Femur (tissue), 1 donor: ENCODE measurements at regions not wholly inside any gene's neighbourhood (a gene's known extent, or its start where the extent isn't known, plus 50 kb on each side); places are given as distances from the start of the nearest gene placed in this dataset.
A peak's percentile ranks its signal among the peaks of the same experiment; 100 is the strongest.

Experiments used
- DNase-seq: peaks from one replicate; pipeline ENCODE4 v3.0.0-alpha.2; 2017

- no peak for DNase-seq
These were observed 398.9 kb downstream of the KIF16B start for GRCh38 chr20:16174311-16174710.

- DNase-seq: no peak
These were observed 400.2 kb downstream of the KIF16B start for GRCh38 chr20:16173044-16173443.

GRCh38 chr20:16171180-16171579 lies 402.1 kb downstream of the KIF16B start:
- no peak for DNase-seq

GRCh38 chr20:16170406-16170971 lies 402.8 kb downstream of the KIF16B start:
- DNase-seq: no peak

GRCh38 chr20:16167423-16168130 lies 405.7 kb downstream of the KIF16B start:
- no peak for DNase-seq

- DNase-seq: no peak
These were observed 406.5 kb downstream of the KIF16B start for GRCh38 chr20:16166737-16167136.

- no peak for DNase-seq
These were observed 414.3 kb downstream of the KIF16B start for GRCh38 chr20:16158976-16159286.

- DNase-seq: no peak
These were observed 414.9 kb downstream of the KIF16B start for GRCh38 chr20:16158090-16158975.

GRCh38 chr20:16147916-16148315 lies 425.3 kb downstream of the KIF16B start:
- peak; percentile 71 for DNase-seq

GRCh38 chr20:16147216-16147615 lies 426.0 kb downstream of the KIF16B start:
- no peak for DNase-seq

GRCh38 chr20:16145919-16146318 lies 427.3 kb downstream of the KIF16B start:
- no peak for DNase-seq

GRCh38 chr20:16143596-16143995 lies 429.7 kb downstream of the KIF16B start:
- DNase-seq: no peak

GRCh38 chr20:16135630-16136029 lies 437.6 kb downstream of the KIF16B start:
- DNase-seq: no peak

- no peak for DNase-seq
These were observed 441.0 kb downstream of the KIF16B start for GRCh38 chr20:16132036-16132798.

GRCh38 chr20:16129411-16129810 lies 443.8 kb downstream of the KIF16B start:
- no peak for DNase-seq

GRCh38 chr20:16128538-16129106 lies 444.6 kb downstream of the KIF16B start:
- DNase-seq: no peak

GRCh38 chr20:16125816-16126215 lies 447.4 kb downstream of the KIF16B start:
- DNase-seq: peak; percentile 30

- DNase-seq: no peak
These were observed 448.1 kb downstream of the KIF16B start for GRCh38 chr20:16124911-16125776.

GRCh38 chr20:16124491-16124890 lies 448.8 kb downstream of the KIF16B start:
- no peak for DNase-seq

GRCh38 chr20:16123623-16124022 lies 449.6 kb downstream of the KIF16B start:
- DNase-seq: no peak

GRCh38 chr20:16119909-16120308 lies 453.3 kb downstream of the KIF16B start:
- no peak for DNase-seq
